Aorta (tissue), 5 donors: ENCODE measurements at regions not wholly inside any gene's neighbourhood (a gene's known extent, or its start where the extent isn't known, plus 50 kb on each side); places are given as distances from the start of the nearest gene placed in this dataset.

ENCODE experiments used
- ATAC-seq: fragments of 200-7000 bp; cut with Tn5 transposase; one replicate; pipeline ENCODE4 v1.9.1; 2022; ENCODE audit warnings: moderate library complexity; ENCODE audit not compliant: low FRiP score
- DNase-seq, 2 donors: peaks; one replicate each; pipeline ENCODE4 v3.0.0-alpha.2; 2020
- H3K27ac ChIP-seq, 2 donors: one replicate each; pipeline ENCODE4 v1.5.1; 2013; ENCODE audit warnings: low read length in 2 of 2, mild to moderate bottlenecking in 2 of 2, moderate library complexity in 2 of 2, control low read depth in 1 of 2, inconsistent platforms in 1 of 2, low read depth in 1 of 2
- H3K27me3 ChIP-seq, 2 donors: one replicate each; pipeline ENCODE4 v1.6.1; 2013; ENCODE audit warnings: control low read depth in 1 of 2, low read length in 1 of 2, mild to moderate bottlenecking in 1 of 2, moderate library complexity in 1 of 2; ENCODE audit not compliant: insufficient read depth in 2 of 2, control insufficient read depth in 1 of 2
- H3K36me3 ChIP-seq, 2 donors: one replicate each; pipeline ENCODE4 v1.6.1; 2013; ENCODE audit warnings: control low read depth in 1 of 2, low read length in 1 of 2, mild to moderate bottlenecking in 1 of 2; ENCODE audit not compliant: insufficient read depth in 2 of 2, control insufficient read depth in 1 of 2
- H3K4me1 ChIP-seq, 2 donors: one replicate each; pipeline ENCODE4 v1.6.1; 2013; ENCODE audit warnings: low read length in 2 of 2, control low read depth in 1 of 2, mild to moderate bottlenecking in 1 of 2, moderate library complexity in 1 of 2; ENCODE audit not compliant: insufficient read depth in 2 of 2, control insufficient read depth in 1 of 2
- H3K4me3 ChIP-seq, 2 donors: one replicate each; pipeline ENCODE4 v1.5.1; 2013; ENCODE audit warnings: low read length in 2 of 2, control low read depth in 1 of 2, mild to moderate bottlenecking in 1 of 2
- H3K9me3 ChIP-seq: one replicate; pipeline ENCODE4 v1.6.1; 2013; ENCODE audit warnings: mild to moderate bottlenecking, low read length; ENCODE audit not compliant: control insufficient read depth
- WGBS, 2 donors: extraction: QIAGEN DNeasy Blood & Tissue Kit; methylation state at CpG; one replicate each; pipeline ENCODE4 v1.1.7; 2013; 5-methylcytosine and 5-hydroxymethylcytosine counted together
- intact Hi-C, 2 donors: fragments of 100-400 bp; cut with DNase I; formaldehyde crosslinking; loops; one replicate each; pipeline versions ENCODE4 v1.14.2 to v1.15.0; 2022
- donor health status: healthy with polysubstance abuse.
- donor health status: Bipolar disorder and iron deficiency.
- donor health status: DM: no; HTN: no; CAD: no.
- donor health status: DM: no; HTN: no; CAD: no.
- donor health status: DM: yes; HTN: yes; CAD: no.

GRCh38 chr15:53836618-53837017, 77.2 kb upstream of the WDR72 start:
- intact Hi-C loops: no loop called here
- H3K9me3 ChIP-seq: no peaks in the 10 kb centered on the region
- H3K27ac ChIP-seq: no peak overlapping the region
- no peak overlapping the region for H3K4me3 ChIP-seq
- ATAC-seq (no peak), DNase-seq (no peak)
- H3K36me3 ChIP-seq: no peaks in the 10 kb centered on the region
- no peaks in the 10 kb centered on the region for H3K27me3 ChIP-seq
- WGBS, 2 donors: 32 to 33% methylated on average over 4 of the region's 4 CpGs
- peaks cover 7 to 9% of the 10 kb centered on the region in 2 donors for H3K4me1 ChIP-seq

- Histone ChIP-seq H3K27ac (no peak overlapping the region), H3K4me1 (peaks cover 7 to 9% of the 10 kb centered on the region in 2 donors), H3K36me3 (no peaks in the 10 kb centered on the region), H3K27me3 (no peaks in the 10 kb centered on the region), H3K9me3 (no peaks in the 10 kb centered on the region), H3K4me3 (no peak overlapping the region)
- DNase-seq (no peak), ATAC-seq (no peak)
- WGBS, 2 donors: 56 to 65% methylated on average over 2 of the region's 2 CpGs
- intact Hi-C loops: no loop called here
Measured at GRCh38 chr15:53835309-53835708, 75.8 kb upstream of the WDR72 start.

- no peaks in the 10 kb centered on the region for H3K27me3 ChIP-seq
- ATAC-seq: no peak
- DNase-seq: no peak
- H3K27ac ChIP-seq: peak overlapping the region in 1 of 2 donors; percentile 19
- 4 to 7% methylated on average over 2 of the region's 2 CpGs for WGBS, 2 donors
- H3K9me3 ChIP-seq: no peaks in the 10 kb centered on the region
- intact Hi-C loops: no loop called here
- H3K36me3 ChIP-seq: no peaks in the 10 kb centered on the region
- no peak overlapping the region for H3K4me3 ChIP-seq
- H3K4me1 ChIP-seq: peaks cover 7 to 9% of the 10 kb centered on the region in 2 donors
Measured at GRCh38 chr15:53834214-53834613, 74.8 kb upstream of the WDR72 start.

GRCh38 chr15:53833134-53833624, 73.7 kb upstream of the WDR72 start:
- peak; percentile 75 for ATAC-seq

GRCh38 chr15:53831907-53832770, 72.7 kb upstream of the WDR72 start:
- Histone ChIP-seq H3K4me1 (peaks cover 7 to 9% of the 10 kb centered on the region in 2 donors), H3K4me3 (no peak overlapping the region), H3K36me3 (no peaks in the 10 kb centered on the region), H3K27me3 (no peaks in the 10 kb centered on the region), H3K27ac (peak overlapping the region in 1 of 2 donors; percentile 57), H3K9me3 (no peaks in the 10 kb centered on the region)
- DNase-seq (no peak), ATAC-seq (no peak)
- intact Hi-C loops: no loop called here
- WGBS, 2 donors: 92% methylated on average over 5 of the region's 5 CpGs

More at GRCh38 chr15:53833134-53833624, 73.7 kb upstream of the WDR72 start:
- peak overlapping the region; percentile 12 to 57 for H3K27ac ChIP-seq
- 15 to 17% methylated on average over 4 of the region's 4 CpGs for WGBS, 2 donors
- no peaks in the 10 kb centered on the region for H3K36me3 ChIP-seq
- intact Hi-C loops: no loop called here
- H3K9me3 ChIP-seq: no peaks in the 10 kb centered on the region
- DNase-seq: peak in 1 of 2 donors; percentile 52
- no peaks in the 10 kb centered on the region for H3K27me3 ChIP-seq
- no peak overlapping the region for H3K4me3 ChIP-seq
- H3K4me1 ChIP-seq: peaks cover 7 to 9% of the 10 kb centered on the region in 2 donors

- Histone ChIP-seq H3K4me3 (no peak overlapping the region), H3K9me3 (no peaks in the 10 kb centered on the region), H3K27me3 (no peaks in the 10 kb centered on the region), H3K36me3 (no peaks in the 10 kb centered on the region), H3K27ac (no peak overlapping the region), H3K4me1 (peaks cover 7 to 9% of the 10 kb centered on the region in 2 donors)
- intact Hi-C loops: no loop called here
- no peak for ATAC-seq
- 83 to 86% methylated on average over 17 of the region's 17 CpGs for WGBS, 2 donors
- no peak for DNase-seq
Measured at GRCh38 chr15:53830707-53831386, 71.4 kb upstream of the WDR72 start.

- ATAC-seq (no peak), DNase-seq (no peak)
- no peak overlapping the region for H3K4me3 ChIP-seq
- H3K27ac ChIP-seq: no peak overlapping the region
- no peaks in the 10 kb centered on the region for H3K9me3 ChIP-seq
- intact Hi-C loops: no loop called here
- no peaks in the 10 kb centered on the region for H3K36me3 ChIP-seq
- H3K27me3 ChIP-seq: no peaks in the 10 kb centered on the region
- 90 to 92% methylated on average over 2 of the region's 2 CpGs for WGBS, 2 donors
- H3K4me1 ChIP-seq: peaks cover 7 to 9% of the 10 kb centered on the region in 2 donors
Measured at GRCh38 chr15:53829923-53830459, 70.5 kb upstream of the WDR72 start.

- Histone ChIP-seq H3K9me3 (no peaks in the 10 kb centered on the region), H3K27ac (no peak overlapping the region), H3K36me3 (no peaks in the 10 kb centered on the region), H3K4me1 (peaks cover 7 to 9% of the 10 kb centered on the region in 2 donors), H3K4me3 (no peak overlapping the region), H3K27me3 (no peaks in the 10 kb centered on the region)
- DNase-seq (no peak), ATAC-seq (no peak)
- intact Hi-C loops: no loop called here
- 97% methylated on average over 3 of the region's 3 CpGs for WGBS, 2 donors
Measured at GRCh38 chr15:53829471-53829870, 70.0 kb upstream of the WDR72 start.
